ENCODE measurements at regions not wholly inside any gene's neighbourhood (a gene's known extent, or its start where the extent isn't known, plus 50 kb on each side); places are given as distances from the start of the nearest gene placed in this dataset.
"Not testable (repeated sequence)": the region's sequence is repeated elsewhere in the genome, so short reads cannot be mapped to it uniquely, and the experiment has no call there.

GRCh38 chr20:22821796-22822195, 213.3 kb upstream of the SSTR4 start:
- no peak for DNase-seq

- DNase-seq = no peak
Measured at GRCh38 chr20:22823119-22823518, 212.0 kb upstream of the SSTR4 start.

- DNase-seq = no peak
Measured at GRCh38 chr20:22824077-22824476, 211.0 kb upstream of the SSTR4 start.

GRCh38 chr20:22825076-22825475, 210.0 kb upstream of the SSTR4 start:
- DNase-seq = no peak

- no peak for DNase-seq
Measured at GRCh38 chr20:22825546-22825945, 209.6 kb upstream of the SSTR4 start.

- DNase-seq = no peak
Measured at GRCh38 chr20:22826306-22827230, 208.5 kb upstream of the SSTR4 start.

GRCh38 chr20:22827916-22828315, 207.2 kb upstream of the SSTR4 start:
- DNase-seq = no peak

- DNase-seq = no peak
Measured at GRCh38 chr20:22829356-22829755, 205.8 kb upstream of the SSTR4 start.

- DNase-seq = no peak
Measured at GRCh38 chr20:22830138-22830537, 205.0 kb upstream of the SSTR4 start.

GRCh38 chr20:22830715-22831114, 204.4 kb upstream of the SSTR4 start:
- not testable (repeated sequence) for DNase-seq

- DNase-seq = no peak
Measured at GRCh38 chr20:22833851-22834250, 201.3 kb upstream of the SSTR4 start.

- DNase-seq = no peak
Measured at GRCh38 chr20:22834651-22835256, 200.4 kb upstream of the SSTR4 start.

GRCh38 chr20:22836211-22836610, 198.9 kb upstream of the SSTR4 start:
- DNase-seq = no peak

GRCh38 chr20:22836877-22837276, 198.2 kb upstream of the SSTR4 start:
- no peak for DNase-seq

- no peak for DNase-seq
Measured at GRCh38 chr20:22838001-22838400, 197.1 kb upstream of the SSTR4 start.

- no peak for DNase-seq
Measured at GRCh38 chr20:22841846-22842245, 193.3 kb upstream of the SSTR4 start.

GRCh38 chr20:22842793-22843192, 192.3 kb upstream of the SSTR4 start:
- DNase-seq = no peak

GRCh38 chr20:22844959-22845358, 190.2 kb upstream of the SSTR4 start:
- DNase-seq = no peak

GRCh38 chr20:22846863-22847262, 188.2 kb upstream of the SSTR4 start:
- no peak for DNase-seq

GRCh38 chr20:22848364-22848763, 186.7 kb upstream of the SSTR4 start:
- no peak for DNase-seq

GRCh38 chr20:22851679-22852346, 183.3 kb upstream of the SSTR4 start:
- not testable (repeated sequence) for DNase-seq

GRCh38 chr20:22861231-22861980, 173.7 kb upstream of the SSTR4 start:
- no peak for DNase-seq

- no peak for DNase-seq
Measured at GRCh38 chr20:22861990-22862389, 173.1 kb upstream of the SSTR4 start.

Measured in CD4-positive, alpha-beta T cell treated with Interleukin-4 for 4 hours (primary cell).